DND-41 (cell line): ENCODE measurements at regions not wholly inside any gene's neighbourhood (a gene's known extent, or its start where the extent isn't known, plus 50 kb on each side); places are given as distances from the start of the nearest gene placed in this dataset.

Experiments
- EZH2 ChIP-seq: IDR thresholded peaks from 3 replicates; pipeline ENCODE4 v1.6.1; 2012; ENCODE audit warnings: borderline replicate concordance, low read depth, mild to moderate bottlenecking, moderate library complexity, low read length, inconsistent platforms; ENCODE audit not compliant: severe bottlenecking
- TF ChIP-seq, protein P1 (sequence below): IDR thresholded peaks from 2 replicates; pipeline ENCODE4 v1.5.1; 2012; ENCODE audit warnings: borderline replicate concordance, low read length, moderate library complexity, mild to moderate bottlenecking; ENCODE audit not compliant: poor library complexity, severe bottlenecking; ENCODE audit errors: extremely low read depth

DNA sequence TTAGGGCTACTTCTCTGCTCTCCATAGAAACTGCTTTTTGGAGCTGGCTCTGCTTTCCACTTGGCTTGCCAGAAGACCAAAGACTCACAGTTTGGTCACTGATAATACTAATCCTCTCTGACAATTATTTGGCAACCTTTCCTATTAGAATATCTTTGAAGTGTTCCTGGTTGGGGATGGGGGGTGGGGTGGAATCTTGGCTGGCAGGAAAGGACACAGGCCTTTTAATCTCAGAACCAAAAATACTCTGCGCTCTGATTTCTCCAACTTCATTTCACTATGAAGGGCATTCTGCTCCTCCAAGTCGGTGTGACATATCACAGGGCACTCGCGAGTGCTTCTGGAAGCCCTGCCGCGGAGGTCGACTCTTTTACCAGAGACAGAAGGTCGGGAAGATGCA lies 1329.0 kb upstream of the WWC1 start:
- TF ChIP-seq, protein P1, sequence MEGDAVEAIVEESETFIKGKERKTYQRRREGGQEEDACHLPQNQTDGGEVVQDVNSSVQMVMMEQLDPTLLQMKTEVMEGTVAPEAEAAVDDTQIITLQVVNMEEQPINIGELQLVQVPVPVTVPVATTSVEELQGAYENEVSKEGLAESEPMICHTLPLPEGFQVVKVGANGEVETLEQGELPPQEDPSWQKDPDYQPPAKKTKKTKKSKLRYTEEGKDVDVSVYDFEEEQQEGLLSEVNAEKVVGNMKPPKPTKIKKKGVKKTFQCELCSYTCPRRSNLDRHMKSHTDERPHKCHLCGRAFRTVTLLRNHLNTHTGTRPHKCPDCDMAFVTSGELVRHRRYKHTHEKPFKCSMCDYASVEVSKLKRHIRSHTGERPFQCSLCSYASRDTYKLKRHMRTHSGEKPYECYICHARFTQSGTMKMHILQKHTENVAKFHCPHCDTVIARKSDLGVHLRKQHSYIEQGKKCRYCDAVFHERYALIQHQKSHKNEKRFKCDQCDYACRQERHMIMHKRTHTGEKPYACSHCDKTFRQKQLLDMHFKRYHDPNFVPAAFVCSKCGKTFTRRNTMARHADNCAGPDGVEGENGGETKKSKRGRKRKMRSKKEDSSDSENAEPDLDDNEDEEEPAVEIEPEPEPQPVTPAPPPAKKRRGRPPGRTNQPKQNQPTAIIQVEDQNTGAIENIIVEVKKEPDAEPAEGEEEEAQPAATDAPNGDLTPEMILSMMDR, result no peak
- TF ChIP-seq EZH2, result no peak
